ENCODE measurements at regions not wholly inside any gene's neighbourhood (a gene's known extent, or its start where the extent isn't known, plus 50 kb on each side); places are given as distances from the start of the nearest gene placed in this dataset.

- no peak for TF ChIP-seq CTCF (IDR thresholded peaks at IDR 0.05; ENCODE audit: unreplicated experiment)
- no peaks in the 10 kb centered on the region for H3K4me1 Mint-ChIP-seq (ENCODE audit: unreplicated experiment)
- H3K4me3 Mint-ChIP-seq (ENCODE audit: unreplicated experiment): no peak overlapping the region
- H3K27me3 Mint-ChIP-seq (ENCODE audit: unreplicated experiment): no peaks in the 10 kb centered on the region
- no peak for DNase-seq (ENCODE audit: low spot score)
- no peaks in the 10 kb centered on the region for H3K9me3 Mint-ChIP-seq (ENCODE audit: unreplicated experiment)
- no peaks in the 10 kb centered on the region for H3K36me3 Mint-ChIP-seq (ENCODE audit: low read depth, unreplicated experiment)
- H3K27ac Mint-ChIP-seq (ENCODE audit: unreplicated experiment): no peak overlapping the region
Measured at GRCh38 chr5:102596951-102597350, 98.2 kb upstream of the SLCO6A1 start.

GRCh38 chr5:102599289-102599688, 100.5 kb upstream of the SLCO6A1 start:
- H3K27ac Mint-ChIP-seq (ENCODE audit: unreplicated experiment): no peak overlapping the region
- peaks cover 2% of the 10 kb centered on the region for H3K27me3 Mint-ChIP-seq (ENCODE audit: unreplicated experiment)
- no peaks in the 10 kb centered on the region for H3K4me1 Mint-ChIP-seq (ENCODE audit: unreplicated experiment)
- no peak for TF ChIP-seq CTCF (IDR thresholded peaks at IDR 0.05; ENCODE audit: unreplicated experiment)
- no peaks in the 10 kb centered on the region for H3K9me3 Mint-ChIP-seq (ENCODE audit: unreplicated experiment)
- H3K4me3 Mint-ChIP-seq (ENCODE audit: unreplicated experiment): no peak overlapping the region
- H3K36me3 Mint-ChIP-seq (ENCODE audit: low read depth, unreplicated experiment): no peaks in the 10 kb centered on the region
- no peak for DNase-seq (ENCODE audit: low spot score)

GRCh38 chr5:102600964-102601363, 102.2 kb upstream of the SLCO6A1 start:
- Mint-ChIP-seq H3K36me3 (ENCODE audit: low read depth, unreplicated experiment) (no peaks in the 10 kb centered on the region), H3K27me3 (ENCODE audit: unreplicated experiment) (peaks cover 2% of the 10 kb centered on the region), H3K9me3 (ENCODE audit: unreplicated experiment) (no peaks in the 10 kb centered on the region), H3K27ac (ENCODE audit: unreplicated experiment) (no peak overlapping the region), H3K4me1 (ENCODE audit: unreplicated experiment) (no peaks in the 10 kb centered on the region), H3K4me3 (ENCODE audit: unreplicated experiment) (no peak overlapping the region)
- TF ChIP-seq CTCF (IDR thresholded peaks at IDR 0.05; ENCODE audit: unreplicated experiment): no peak
- no peak for DNase-seq (ENCODE audit: low spot score)

- TF ChIP-seq CTCF (IDR thresholded peaks at IDR 0.05; ENCODE audit: unreplicated experiment): no peak
- Mint-ChIP-seq H3K4me3 (ENCODE audit: unreplicated experiment) (no peak overlapping the region), H3K9me3 (ENCODE audit: unreplicated experiment) (no peaks in the 10 kb centered on the region), H3K27ac (ENCODE audit: unreplicated experiment) (no peak overlapping the region), H3K4me1 (ENCODE audit: unreplicated experiment) (no peaks in the 10 kb centered on the region), H3K27me3 (ENCODE audit: unreplicated experiment) (peaks cover 2% of the 10 kb centered on the region), H3K36me3 (ENCODE audit: low read depth, unreplicated experiment) (no peaks in the 10 kb centered on the region)
- no peak for DNase-seq (ENCODE audit: low spot score)
Measured at GRCh38 chr5:102603670-102604069, 104.9 kb upstream of the SLCO6A1 start.

GRCh38 chr5:102608414-102608813, 109.6 kb upstream of the SLCO6A1 start:
- no peak for TF ChIP-seq CTCF (IDR thresholded peaks at IDR 0.05; ENCODE audit: unreplicated experiment)
- H3K9me3 Mint-ChIP-seq (ENCODE audit: unreplicated experiment): no peaks in the 10 kb centered on the region
- no peaks in the 10 kb centered on the region for H3K4me1 Mint-ChIP-seq (ENCODE audit: unreplicated experiment)
- H3K27me3 Mint-ChIP-seq (ENCODE audit: unreplicated experiment): no peaks in the 10 kb centered on the region
- no peaks in the 10 kb centered on the region for H3K36me3 Mint-ChIP-seq (ENCODE audit: low read depth, unreplicated experiment)
- H3K27ac Mint-ChIP-seq (ENCODE audit: unreplicated experiment): no peak overlapping the region
- H3K4me3 Mint-ChIP-seq (ENCODE audit: unreplicated experiment): no peak overlapping the region
- DNase-seq (ENCODE audit: low spot score): no peak
